NB4 (cell line): ENCODE measurements at regions not wholly inside any gene's neighbourhood (a gene's known extent, or its start where the extent isn't known, plus 50 kb on each side); places are given as distances from the start of the nearest gene placed in this dataset.
"Not testable (repeated sequence)": the region's sequence is repeated elsewhere in the genome, so short reads cannot be mapped to it uniquely, and the experiment has no call there.

Experiments used
- DNase-seq: peaks from one replicate; pipeline ENCODE4 v3.0.0; 2010; ENCODE audit warnings: low read depth
- H3K4me3 ChIP-seq: one replicate; pipeline ENCODE4 v1.5.1; 2011; ENCODE audit warnings: mild to moderate bottlenecking, low read depth, low read length, moderate library complexity
- CTCF ChIP-seq: IDR thresholded peaks from one replicate; pipeline ENCODE4 v1.5.1; 2012; ENCODE audit warnings: low read depth, low read length
- MYC ChIP-seq: IDR thresholded peaks from 2 replicates; pipeline ENCODE4 v1.6.1; 2011; ENCODE audit warnings: low read depth, low read length
- POLR2A ChIP-seq: IDR thresholded peaks from 2 replicates; pipeline ENCODE4 v1.6.1; 2011; ENCODE audit warnings: mild to moderate bottlenecking; ENCODE audit not compliant: insufficient read length; ENCODE audit errors: extremely low read depth
- TF ChIP-seq, protein P1 (sequence below): IDR thresholded peaks from 2 replicates; pipeline ENCODE4 v1.6.1; 2011; ENCODE audit warnings: low read depth, low read length

DNA sequence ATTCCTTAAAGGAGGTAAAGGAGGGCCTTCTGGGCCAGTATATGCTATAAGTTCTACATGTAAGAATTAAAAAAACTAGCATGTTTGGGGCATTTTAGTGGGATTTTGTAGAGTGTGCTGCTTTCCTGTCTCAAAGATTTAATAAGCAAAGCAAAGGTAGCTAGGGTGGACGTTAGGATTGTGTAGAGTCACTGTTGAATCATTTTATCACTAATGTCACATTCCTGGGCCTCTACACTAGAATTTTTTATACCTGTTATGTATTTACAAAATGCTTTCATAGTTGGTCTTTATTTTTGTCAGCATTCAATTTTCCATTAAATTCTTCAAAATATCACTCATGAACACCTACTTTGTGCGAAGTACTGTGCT is 139.4 kb upstream of the PHYHIPL start:
- TF ChIP-seq POLR2A (no peak), MYC (no peak), CTCF (no peak)
- TF ChIP-seq, protein P1, sequence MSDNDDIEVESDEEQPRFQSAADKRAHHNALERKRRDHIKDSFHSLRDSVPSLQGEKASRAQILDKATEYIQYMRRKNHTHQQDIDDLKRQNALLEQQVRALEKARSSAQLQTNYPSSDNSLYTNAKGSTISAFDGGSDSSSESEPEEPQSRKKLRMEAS = no peak
- no peak for DNase-seq

DNA sequence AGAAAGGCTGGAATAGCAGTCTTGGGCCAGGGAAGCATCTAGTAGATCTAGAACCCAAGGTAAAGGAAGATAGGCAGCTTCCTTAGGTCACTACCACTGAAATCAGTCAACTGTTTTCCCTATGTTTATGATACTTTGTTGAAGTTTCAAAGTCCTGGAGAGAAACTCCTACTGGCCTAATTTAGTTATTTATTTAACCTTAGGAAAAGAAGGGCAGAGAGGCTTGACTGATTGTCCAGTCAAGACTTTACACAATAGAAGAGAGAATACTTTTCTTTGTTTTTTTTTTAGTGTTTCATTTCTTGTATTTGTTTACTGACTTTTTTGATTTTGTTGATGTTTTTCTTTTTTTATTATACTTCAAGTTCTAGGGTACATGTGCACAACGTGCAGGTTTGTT is 138.9 kb upstream of the PHYHIPL start:
- DNase-seq = no peak
- H3K4me3 ChIP-seq = no peak overlapping the region
- no peak for TF ChIP-seq MYC
- TF ChIP-seq CTCF = no peak
- TF ChIP-seq, protein P1 = no peak

More for the DNA sequence above, 139.4 kb upstream of the PHYHIPL start:
- H3K4me3 ChIP-seq = no peak overlapping the region

DNA sequence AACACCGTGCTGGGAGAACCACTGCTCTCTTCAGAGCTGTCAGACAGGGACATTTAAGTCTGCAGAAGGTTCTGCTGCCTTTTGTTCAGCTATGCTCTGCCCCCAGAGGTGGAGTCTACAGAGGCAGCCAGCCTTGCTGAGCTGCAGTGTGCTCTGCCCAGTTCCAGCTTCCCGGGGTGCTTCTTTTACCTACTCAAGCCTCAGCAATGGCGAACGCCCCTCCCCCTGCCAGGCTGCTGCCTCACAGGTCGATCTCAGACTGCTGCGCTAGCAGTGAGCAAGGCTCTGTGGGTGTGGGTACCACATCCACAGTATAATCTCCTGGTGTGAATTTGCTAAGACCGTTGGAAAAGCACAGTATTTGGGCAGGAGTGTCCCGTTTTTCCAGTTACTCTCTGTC is 133.1 kb upstream of the PHYHIPL start:
- not testable (repeated sequence) for H3K4me3 ChIP-seq, DNase-seq

GRCh38 chr10:59047180-59047579 is 129.3 kb upstream of the PHYHIPL start:
- TF ChIP-seq POLR2A (no peak), CTCF (no peak), MYC (no peak)
- TF ChIP-seq, protein P1 = no peak
- H3K4me3 ChIP-seq = no peak overlapping the region
- no peak for DNase-seq

- TF ChIP-seq CTCF (no peak), POLR2A (no peak), MYC (no peak)
- TF ChIP-seq, protein P1 = no peak
- no peak for DNase-seq
Observed at GRCh38 chr10:59047957-59048618, 128.4 kb upstream of the PHYHIPL start.

DNA sequence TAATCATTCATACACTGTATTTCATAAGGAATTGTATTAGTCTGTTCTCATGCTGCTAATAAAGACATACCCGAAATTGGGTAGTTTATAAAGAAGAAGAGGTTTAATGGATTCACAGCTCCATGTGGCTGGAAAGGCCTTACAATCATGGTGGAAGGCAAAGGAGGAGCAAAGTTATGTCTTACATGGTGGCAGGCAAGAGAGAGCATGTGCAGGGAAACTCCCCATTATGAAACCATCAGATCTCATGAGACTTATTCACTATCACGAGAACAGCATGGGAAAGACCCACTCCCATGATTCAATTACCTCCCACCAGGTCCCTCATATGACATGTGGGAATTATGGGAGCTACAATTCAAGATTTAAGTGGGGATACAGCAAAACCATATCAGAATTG is 122.9 kb upstream of the PHYHIPL start:
- DNase-seq, H3K4me3 ChIP-seq: not testable (repeated sequence)

More at GRCh38 chr10:59047957-59048618, 128.4 kb upstream of the PHYHIPL start:
- no peak overlapping the region for H3K4me3 ChIP-seq

- no peak for TF ChIP-seq CTCF
- no peak for TF ChIP-seq POLR2A
- TF ChIP-seq, protein P1 = no peak
- TF ChIP-seq MYC = no peak
Observed at GRCh38 chr10:59055045-59055444, 121.4 kb upstream of the PHYHIPL start.

More at GRCh38 chr10:59055045-59055444, 121.4 kb upstream of the PHYHIPL start:
- no peak overlapping the region for H3K4me3 ChIP-seq
- DNase-seq = no peak
